ENCODE measurements at regions not wholly inside any gene's neighbourhood (a gene's known extent, or its start where the extent isn't known, plus 50 kb on each side); places are given as distances from the start of the nearest gene placed in this dataset.

DNA sequence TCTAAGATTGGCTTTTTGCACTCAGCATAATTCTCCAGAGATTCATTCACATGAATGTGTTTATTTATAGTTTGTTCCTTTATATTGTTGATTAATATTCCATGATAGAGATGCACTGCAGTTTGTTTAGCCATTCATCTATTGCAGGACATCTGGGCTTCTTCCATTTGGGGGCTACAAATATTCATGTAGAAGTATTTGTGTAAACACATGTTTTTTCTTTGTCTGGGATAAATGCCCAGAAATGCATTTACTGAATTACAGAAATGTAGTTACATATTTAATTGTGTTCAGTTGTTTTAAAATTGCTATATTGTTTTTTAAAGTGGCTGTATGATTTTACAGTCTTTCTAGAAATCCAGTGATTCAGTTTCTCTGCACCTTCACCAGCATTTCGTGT lies 635.0 kb downstream of the ZIC1 start:
- DNase-seq (ENCODE audit: extremely low spot score), result no peak
- TF ChIP-seq TARDBP (IDR thresholded peaks at IDR 0.05) (no peak), FOXM1 (IDR thresholded peaks at IDR 0.05; ENCODE audit: borderline replicate concordance) (no peak), BHLHE40 (IDR thresholded peaks at IDR 0.05; ENCODE audit: borderline replicate concordance) (no peak), ARNT (IDR thresholded peaks at IDR 0.05) (no peak), FOXA1 (IDR thresholded peaks at IDR 0.05) (no peak), FOXK2 (IDR thresholded peaks at IDR 0.05) (no peak), L3MBTL2 (conservative IDR thresholded peaks at IDR 0.05) (no peak)
- ChIA-PET CTCF (no interaction called here), POLR2A (no interaction called here)

DNA sequence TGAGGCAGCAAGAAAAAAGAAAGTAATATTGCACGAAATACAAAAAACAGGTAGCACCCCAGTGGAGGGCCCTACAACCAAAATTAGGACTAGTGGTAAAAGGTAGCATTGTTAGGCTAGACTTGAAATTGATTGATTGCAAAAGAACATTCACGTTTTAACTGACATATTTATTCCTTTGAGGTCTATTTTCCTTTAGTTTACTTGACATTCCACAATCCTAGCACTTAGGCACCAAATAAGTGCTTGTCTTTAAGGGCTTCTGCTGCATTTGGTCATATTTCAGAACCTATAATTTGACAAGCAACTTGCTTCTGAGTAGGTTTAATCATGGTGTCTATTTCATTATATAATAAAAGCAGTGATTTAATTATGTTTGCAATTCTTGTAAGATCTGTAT lies 642.7 kb upstream of the AGTR1 start:
- DNase-seq (ENCODE audit: extremely low spot score), result no peak
- ChIA-PET POLR2A (no interaction called here), CTCF (no interaction called here)
- TF ChIP-seq BHLHE40 (IDR thresholded peaks at IDR 0.05; ENCODE audit: borderline replicate concordance) (no peak), ZNF384 (IDR thresholded peaks at IDR 0.05) (no peak), LEF1 (IDR thresholded peaks at IDR 0.05; ENCODE audit: borderline replicate concordance) (no peak), PKNOX1 (IDR thresholded peaks at IDR 0.05) (no peak; the same call in 1 of the 2 replicates), SP1 (IDR thresholded peaks at IDR 0.05) (no peak), NFRKB (IDR thresholded peaks at IDR 0.05) (no peak), ELF4 (IDR thresholded peaks at IDR 0.05) (no peak), FOXA1 (IDR thresholded peaks at IDR 0.05) (no peak), CTBP1 (IDR thresholded peaks at IDR 0.05; ENCODE audit: borderline replicate concordance) (no peak), HDGF (IDR thresholded peaks at IDR 0.05; ENCODE audit: borderline replicate concordance) (no peak), FOXK2 (IDR thresholded peaks at IDR 0.05) (no peak), SUZ12 (IDR thresholded peaks at IDR 0.05) (no peak)

- ChIA-PET CTCF (no interaction called here), POLR2A (no interaction called here)
- no peak for TF ChIP-seq FOXM1 (IDR thresholded peaks at IDR 0.05; ENCODE audit: borderline replicate concordance)
- no peak for TF ChIP-seq LEF1 (IDR thresholded peaks at IDR 0.05; ENCODE audit: borderline replicate concordance)
- no peak for TF ChIP-seq HDGF (IDR thresholded peaks at IDR 0.05; ENCODE audit: borderline replicate concordance)
- TF ChIP-seq SP1 (IDR thresholded peaks at IDR 0.05), result no peak
- TF ChIP-seq TARDBP (IDR thresholded peaks at IDR 0.05), result no peak
- TF ChIP-seq ELF4 (IDR thresholded peaks at IDR 0.05), result no peak
- TF ChIP-seq L3MBTL2 (conservative IDR thresholded peaks at IDR 0.05), result no peak
- no peak for TF ChIP-seq NFRKB (IDR thresholded peaks at IDR 0.05)
- no peak for TF ChIP-seq PKNOX1 (IDR thresholded peaks at IDR 0.05)
- no peak for TF ChIP-seq FOXA1 (IDR thresholded peaks at IDR 0.05)
- no peak for TF ChIP-seq ZNF384 (IDR thresholded peaks at IDR 0.05)
- TF ChIP-seq FOXK2 (IDR thresholded peaks at IDR 0.05), result no peak
- no peak for TF ChIP-seq ARNT (IDR thresholded peaks at IDR 0.05)
- TF ChIP-seq CTBP1 (IDR thresholded peaks at IDR 0.05; ENCODE audit: borderline replicate concordance), result no peak
- no peak for TF ChIP-seq SUZ12 (IDR thresholded peaks at IDR 0.05)
- no peak for TF ChIP-seq BHLHE40 (IDR thresholded peaks at IDR 0.05; ENCODE audit: borderline replicate concordance)
- DNase-seq (ENCODE audit: extremely low spot score), result no peak
Measured at GRCh38 chr3:148062590-148062989, 635.1 kb upstream of the AGTR1 start.

GRCh38 chr3:148066802-148067201 lies 630.9 kb upstream of the AGTR1 start:
- TF ChIP-seq L3MBTL2 (conservative IDR thresholded peaks at IDR 0.05) (no peak), SP1 (IDR thresholded peaks at IDR 0.05) (no peak)
- POLR2A ChIA-PET, result no interaction called here
- CTCF ChIA-PET, result no interaction called here
- DNase-seq (ENCODE audit: extremely low spot score), result no peak

- CTCF ChIA-PET, result no interaction called here
- POLR2A ChIA-PET, result no interaction called here
- TF ChIP-seq PKNOX1 (IDR thresholded peaks at IDR 0.05) (peak; percentile 69), ELF4 (IDR thresholded peaks at IDR 0.05) (no peak)
- no peak for DNase-seq (ENCODE audit: extremely low spot score)
Measured at GRCh38 chr3:148068466-148068865, 629.2 kb upstream of the AGTR1 start.

DNA sequence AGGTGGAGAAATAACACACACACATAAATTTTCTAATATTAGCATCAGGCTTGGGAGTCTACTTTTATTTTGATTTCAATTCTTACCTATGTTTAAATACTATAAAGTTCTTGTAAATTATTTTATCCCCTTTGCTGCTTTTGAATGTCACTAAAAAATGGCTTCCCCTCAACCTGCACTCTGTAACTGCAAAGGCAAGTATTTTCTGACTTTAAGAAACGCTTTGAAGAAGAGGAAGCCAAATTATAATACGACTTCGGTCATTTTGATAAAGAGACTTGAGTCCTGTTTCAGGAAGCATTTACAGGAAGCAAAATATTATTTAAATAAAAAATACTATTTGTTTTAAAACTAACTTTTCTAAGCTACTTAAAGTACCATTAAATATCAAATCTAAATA lies 627.7 kb upstream of the AGTR1 start:
- no peak for DNase-seq (ENCODE audit: extremely low spot score)
- TF ChIP-seq PKNOX1 (IDR thresholded peaks at IDR 0.05) (no peak), LEF1 (IDR thresholded peaks at IDR 0.05; ENCODE audit: borderline replicate concordance) (no peak), HDGF (IDR thresholded peaks at IDR 0.05; ENCODE audit: borderline replicate concordance) (no peak), L3MBTL2 (conservative IDR thresholded peaks at IDR 0.05) (no peak), NFRKB (IDR thresholded peaks at IDR 0.05) (no peak), ELF4 (IDR thresholded peaks at IDR 0.05) (no peak), SP1 (IDR thresholded peaks at IDR 0.05) (no peak), TARDBP (IDR thresholded peaks at IDR 0.05) (no peak), BHLHE40 (IDR thresholded peaks at IDR 0.05; ENCODE audit: borderline replicate concordance) (no peak), SUZ12 (IDR thresholded peaks at IDR 0.05) (no peak), ARNT (IDR thresholded peaks at IDR 0.05) (no peak), FOXA1 (IDR thresholded peaks at IDR 0.05) (no peak), CTBP1 (IDR thresholded peaks at IDR 0.05; ENCODE audit: borderline replicate concordance) (no peak)
- ChIA-PET POLR2A (no interaction called here), CTCF (no interaction called here)

Data from HEK293T (cell line).